Fibroblast of villous mesenchyme (primary cell): ENCODE measurements at regions not wholly inside any gene's neighbourhood (a gene's known extent, or its start where the extent isn't known, plus 50 kb on each side); places are given as distances from the start of the nearest gene placed in this dataset.

Source experiments
- DNase-seq: peaks from one replicate; pipeline ENCODE4 v3.0.0-alpha.2; 2010; ENCODE audit warnings: low read depth
- H3K4me3 ChIP-seq: 2 replicates; pipeline ENCODE4 v1.5.1; 2011; ENCODE audit warnings: low read depth, mild to moderate bottlenecking, low read length
- TF ChIP-seq, protein P1 (sequence below): IDR thresholded peaks from 2 replicates; pipeline ENCODE4 v1.5.1; 2012; ENCODE audit warnings: low read depth, mild to moderate bottlenecking, low read length; ENCODE audit not compliant: insufficient read depth

DNA sequence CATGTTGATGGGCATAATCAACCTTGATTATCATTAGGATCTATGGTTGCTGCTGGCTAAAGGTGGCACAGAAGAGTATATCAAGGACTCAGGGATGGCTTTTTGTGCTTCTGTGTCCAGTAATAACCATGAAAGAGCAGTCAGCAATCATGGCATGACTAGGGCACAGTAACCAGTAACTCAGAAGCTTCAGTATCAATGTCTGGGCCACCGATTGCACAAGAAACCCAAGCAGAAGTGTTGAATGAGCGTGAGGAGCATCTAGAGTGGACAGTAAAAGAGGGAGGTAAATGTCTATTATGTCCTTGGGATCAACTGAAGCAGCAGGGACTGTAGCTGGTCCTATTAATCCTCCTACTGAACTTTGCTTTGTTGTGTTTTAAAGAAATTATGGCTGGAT, 81.5 kb upstream of the F13A1 start:
- TF ChIP-seq, protein P1, sequence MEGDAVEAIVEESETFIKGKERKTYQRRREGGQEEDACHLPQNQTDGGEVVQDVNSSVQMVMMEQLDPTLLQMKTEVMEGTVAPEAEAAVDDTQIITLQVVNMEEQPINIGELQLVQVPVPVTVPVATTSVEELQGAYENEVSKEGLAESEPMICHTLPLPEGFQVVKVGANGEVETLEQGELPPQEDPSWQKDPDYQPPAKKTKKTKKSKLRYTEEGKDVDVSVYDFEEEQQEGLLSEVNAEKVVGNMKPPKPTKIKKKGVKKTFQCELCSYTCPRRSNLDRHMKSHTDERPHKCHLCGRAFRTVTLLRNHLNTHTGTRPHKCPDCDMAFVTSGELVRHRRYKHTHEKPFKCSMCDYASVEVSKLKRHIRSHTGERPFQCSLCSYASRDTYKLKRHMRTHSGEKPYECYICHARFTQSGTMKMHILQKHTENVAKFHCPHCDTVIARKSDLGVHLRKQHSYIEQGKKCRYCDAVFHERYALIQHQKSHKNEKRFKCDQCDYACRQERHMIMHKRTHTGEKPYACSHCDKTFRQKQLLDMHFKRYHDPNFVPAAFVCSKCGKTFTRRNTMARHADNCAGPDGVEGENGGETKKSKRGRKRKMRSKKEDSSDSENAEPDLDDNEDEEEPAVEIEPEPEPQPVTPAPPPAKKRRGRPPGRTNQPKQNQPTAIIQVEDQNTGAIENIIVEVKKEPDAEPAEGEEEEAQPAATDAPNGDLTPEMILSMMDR: no peak
- DNase-seq: no peak
- no peak overlapping the region for H3K4me3 ChIP-seq

DNA sequence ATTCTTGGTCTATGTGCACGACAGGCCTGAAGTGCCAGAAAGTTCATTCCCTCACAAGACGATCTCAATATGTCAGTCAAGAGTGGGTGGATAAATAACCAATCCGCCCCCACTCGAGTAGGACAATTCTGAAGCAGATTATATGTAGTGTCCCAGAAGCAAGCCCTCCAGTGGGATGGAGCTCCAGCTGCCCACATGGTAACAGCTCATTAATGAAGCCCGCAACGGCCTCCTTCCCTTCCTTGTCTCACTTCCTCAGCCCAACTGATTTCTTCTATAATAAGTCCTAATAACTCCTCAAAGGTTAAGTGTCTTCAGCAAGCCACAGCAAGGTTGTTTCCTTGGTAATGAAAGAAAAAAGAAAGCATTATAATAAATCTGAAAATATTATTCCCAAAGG, 82.1 kb upstream of the F13A1 start:
- TF ChIP-seq, protein P1: no peak

DNA sequence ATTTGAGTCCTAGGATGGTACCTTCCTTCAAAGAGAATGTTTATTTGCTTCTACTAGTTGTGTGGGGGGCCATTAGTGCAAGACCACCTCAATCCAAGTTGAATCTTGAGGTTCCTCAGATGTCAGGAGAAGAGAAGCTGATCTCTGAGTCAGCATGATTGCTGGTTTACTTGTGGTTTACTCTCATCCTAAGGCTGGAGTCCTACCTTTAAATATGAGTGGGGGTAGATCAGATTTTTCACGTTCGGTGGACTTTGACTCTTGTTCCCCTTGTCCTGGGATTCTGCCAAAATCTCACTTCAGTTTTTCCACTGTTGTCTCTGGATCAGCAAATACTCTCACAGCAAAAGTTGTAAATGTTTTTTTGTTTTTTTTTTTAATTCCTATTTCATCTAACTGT, 84.6 kb upstream of the F13A1 start:
- no peak for DNase-seq
- TF ChIP-seq, protein P1: no peak
- no peak overlapping the region for H3K4me3 ChIP-seq

More for the DNA sequence above, 82.1 kb upstream of the F13A1 start:
- DNase-seq: no peak
- H3K4me3 ChIP-seq: no peak overlapping the region

DNA sequence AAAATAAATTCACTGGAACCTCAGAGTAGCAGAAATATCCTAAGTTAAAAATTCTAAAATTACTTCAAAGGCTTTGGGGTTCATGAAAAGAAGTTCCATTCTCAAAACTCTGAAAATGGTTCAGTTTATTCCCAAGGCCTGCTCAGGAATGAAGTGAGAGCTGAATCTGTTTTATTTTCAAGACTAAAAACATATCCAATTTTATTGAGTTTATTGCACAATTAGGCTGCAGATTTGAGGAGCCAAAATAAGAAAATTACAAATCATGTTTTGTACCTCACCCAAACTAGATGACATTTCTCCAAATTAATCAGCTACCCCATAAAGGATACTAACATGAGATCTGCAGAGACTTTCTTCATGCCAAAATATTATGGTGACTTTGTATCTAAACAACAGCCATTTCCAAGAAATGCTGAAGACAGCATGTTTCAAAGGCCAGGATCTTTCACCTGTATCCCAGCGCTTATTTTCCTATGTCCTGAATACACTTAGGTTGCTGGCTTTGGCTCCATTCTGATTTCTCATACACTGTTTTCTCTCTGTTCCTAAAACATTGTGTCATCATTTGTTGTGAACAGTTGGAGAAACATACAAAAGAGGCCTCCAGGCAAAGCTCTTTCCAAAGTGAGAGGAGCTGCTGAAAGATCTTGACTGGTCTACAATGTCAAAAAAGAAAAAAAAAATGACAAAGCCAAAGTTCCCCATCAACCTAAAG, 85.7 kb upstream of the F13A1 start:
- TF ChIP-seq, protein P1: no peak
- DNase-seq: peak; percentile 8
- no peak overlapping the region for H3K4me3 ChIP-seq

DNA sequence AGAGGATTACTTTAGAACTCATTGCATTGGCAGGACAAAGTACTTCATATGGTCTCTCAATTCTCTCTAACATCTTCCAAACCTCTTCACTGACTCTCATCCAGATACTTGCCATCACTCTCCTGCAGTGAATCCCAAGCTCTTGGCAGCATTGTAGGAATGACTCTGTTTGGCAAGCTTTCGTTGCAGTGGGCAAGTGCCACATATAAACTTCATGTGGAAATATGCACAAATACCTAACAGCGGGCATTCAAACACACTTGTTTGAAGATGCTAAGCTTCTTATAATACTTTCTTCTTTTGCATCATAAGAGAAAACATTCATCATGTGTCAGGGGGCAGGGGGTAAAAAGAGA, 86.2 kb upstream of the F13A1 start:
- H3K4me3 ChIP-seq: no peak overlapping the region
- DNase-seq: no peak
- TF ChIP-seq, protein P1: no peak

DNA sequence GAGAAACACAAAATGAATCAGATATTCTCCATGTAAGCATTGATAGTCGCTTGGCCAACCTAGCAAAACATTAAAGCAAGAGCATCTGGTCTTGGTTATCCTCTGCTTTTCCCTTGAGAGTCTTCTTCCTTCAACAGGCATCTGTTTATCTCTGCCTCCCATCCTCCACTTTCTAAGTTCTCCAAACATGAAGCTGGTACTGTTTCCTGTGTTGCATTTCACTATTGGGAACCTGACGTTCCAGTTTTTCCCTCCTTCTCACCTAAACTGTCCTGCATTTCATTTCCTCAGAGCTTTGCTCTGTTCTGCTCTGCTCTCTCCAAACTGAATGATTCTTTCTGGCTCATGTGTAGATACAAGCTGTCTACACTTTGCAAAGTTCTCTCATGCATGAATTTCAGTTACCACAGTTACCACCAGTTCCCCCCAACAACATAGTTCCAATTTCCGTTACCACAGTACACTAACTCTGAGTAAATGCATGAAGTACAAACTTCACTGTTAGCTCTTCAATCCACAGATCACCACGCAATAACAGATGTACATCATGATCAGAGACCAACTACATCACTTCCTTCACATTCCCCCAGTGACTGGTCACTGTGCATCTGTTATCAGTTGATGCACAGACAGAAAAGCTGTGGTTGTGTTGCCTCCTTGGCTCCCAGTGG, 86.7 kb upstream of the F13A1 start:
- TF ChIP-seq, protein P1: no peak
- peak; percentile 2 for DNase-seq
- no peak overlapping the region for H3K4me3 ChIP-seq
